Aorta (tissue), 5 donors: ENCODE measurements at regions not wholly inside any gene's neighbourhood (a gene's known extent, or its start where the extent isn't known, plus 50 kb on each side); places are given as distances from the start of the nearest gene placed in this dataset.

ENCODE experiments used
- ATAC-seq: fragments of 200-7000 bp; cut with Tn5 transposase; one replicate; pipeline ENCODE4 v1.9.1; 2022; ENCODE audit warnings: moderate library complexity; ENCODE audit not compliant: low FRiP score
- DNase-seq, 2 donors: peaks; one replicate each; pipeline ENCODE4 v3.0.0-alpha.2; 2020
- H3K27ac ChIP-seq, 2 donors: one replicate each; pipeline ENCODE4 v1.5.1; 2013; ENCODE audit warnings: low read length in 2 of 2, mild to moderate bottlenecking in 2 of 2, moderate library complexity in 2 of 2, control low read depth in 1 of 2, inconsistent platforms in 1 of 2, low read depth in 1 of 2
- H3K27me3 ChIP-seq, 2 donors: one replicate each; pipeline ENCODE4 v1.6.1; 2013; ENCODE audit warnings: control low read depth in 1 of 2, low read length in 1 of 2, mild to moderate bottlenecking in 1 of 2, moderate library complexity in 1 of 2; ENCODE audit not compliant: insufficient read depth in 2 of 2, control insufficient read depth in 1 of 2
- H3K36me3 ChIP-seq, 2 donors: one replicate each; pipeline ENCODE4 v1.6.1; 2013; ENCODE audit warnings: control low read depth in 1 of 2, low read length in 1 of 2, mild to moderate bottlenecking in 1 of 2; ENCODE audit not compliant: insufficient read depth in 2 of 2, control insufficient read depth in 1 of 2
- H3K4me1 ChIP-seq, 2 donors: one replicate each; pipeline ENCODE4 v1.6.1; 2013; ENCODE audit warnings: low read length in 2 of 2, control low read depth in 1 of 2, mild to moderate bottlenecking in 1 of 2, moderate library complexity in 1 of 2; ENCODE audit not compliant: insufficient read depth in 2 of 2, control insufficient read depth in 1 of 2
- H3K4me3 ChIP-seq, 2 donors: one replicate each; pipeline ENCODE4 v1.5.1; 2013; ENCODE audit warnings: low read length in 2 of 2, control low read depth in 1 of 2, mild to moderate bottlenecking in 1 of 2
- H3K9me3 ChIP-seq: one replicate; pipeline ENCODE4 v1.6.1; 2013; ENCODE audit warnings: mild to moderate bottlenecking, low read length; ENCODE audit not compliant: control insufficient read depth
- WGBS, 2 donors: extraction: QIAGEN DNeasy Blood & Tissue Kit; methylation state at CpG; one replicate each; pipeline ENCODE4 v1.1.7; 2013; 5-methylcytosine and 5-hydroxymethylcytosine counted together
- intact Hi-C, 2 donors: fragments of 100-400 bp; cut with DNase I; formaldehyde crosslinking; loops; one replicate each; pipeline versions ENCODE4 v1.14.2 to v1.15.0; 2022
- donor health status: healthy with polysubstance abuse.
- donor health status: Bipolar disorder and iron deficiency.
- donor health status: DM: no; HTN: no; CAD: no.
- donor health status: DM: no; HTN: no; CAD: no.
- donor health status: DM: yes; HTN: yes; CAD: no.

DNA sequence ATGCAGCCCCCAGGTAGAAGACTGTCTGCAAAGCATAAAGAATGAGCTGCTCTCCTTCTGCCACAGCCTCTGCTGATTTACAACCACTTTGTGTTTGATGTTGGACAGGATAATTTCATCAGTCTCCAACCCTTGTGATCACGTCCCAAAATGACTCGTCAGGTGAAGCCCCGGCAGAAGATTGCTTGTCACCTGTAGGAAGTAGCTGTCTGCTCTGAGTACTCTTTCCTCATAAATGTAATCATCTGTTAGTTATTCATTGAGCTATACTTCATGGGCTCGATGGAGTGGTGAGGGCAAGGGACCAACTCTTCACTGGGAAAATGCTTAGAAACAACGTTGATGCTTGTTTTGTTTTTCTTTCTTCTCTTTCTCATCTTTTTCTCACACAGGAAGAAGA, 290.9 kb upstream of the SP8 start:
- Histone ChIP-seq H3K4me3 (no peak overlapping the region), H3K9me3 (no peaks in the 10 kb centered on the region), H3K27ac (no peak overlapping the region), H3K27me3 (no peaks in the 10 kb centered on the region), H3K36me3 (no peaks in the 10 kb centered on the region), H3K4me1 (peaks cover 0 to 2% of the 10 kb centered on the region in 2 donors)
- ATAC-seq, result no peak
- DNase-seq, result no peak
- WGBS, 2 donors, result 57 to 68% methylated on average over 5 of the region's 5 CpGs
- intact Hi-C loops, result no loop called here

DNA sequence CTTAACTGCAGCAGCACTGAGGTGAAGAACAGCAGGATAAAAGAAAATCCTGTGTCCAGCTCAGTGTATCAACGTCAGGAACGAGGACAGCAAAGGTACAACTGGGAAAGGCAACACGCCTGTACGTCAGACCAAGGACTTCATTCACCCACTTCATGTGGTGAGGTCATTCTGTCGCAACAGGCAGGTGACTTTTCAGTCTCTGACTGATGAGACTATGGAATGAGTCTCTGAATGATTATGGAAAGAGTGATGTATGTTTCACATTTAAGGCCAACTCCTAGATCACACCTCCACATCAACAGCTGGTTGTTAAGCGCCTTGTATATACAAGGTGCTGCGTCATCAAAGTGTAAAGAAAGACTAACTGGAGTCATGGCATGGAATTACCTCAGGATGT, 297.6 kb upstream of the SP8 start:
- intact Hi-C loops, result no loop called here
- peaks cover 1% of the 10 kb centered on the region for H3K9me3 ChIP-seq
- 78 to 82% methylated on average over 7 of the region's 7 CpGs for WGBS, 2 donors
- no peak overlapping the region for H3K4me3 ChIP-seq
- no peaks in the 10 kb centered on the region for H3K36me3 ChIP-seq
- H3K27ac ChIP-seq, result no peak overlapping the region
- H3K4me1 ChIP-seq, result no peaks in the 10 kb centered on the region
- no peak for ATAC-seq
- H3K27me3 ChIP-seq, result no peaks in the 10 kb centered on the region
- no peak for DNase-seq

GRCh38 chr7:21086688-21087087, 300.0 kb upstream of the SP8 start:
- no peaks in the 10 kb centered on the region for H3K27me3 ChIP-seq
- DNase-seq (no peak), ATAC-seq (no peak)
- H3K4me3 ChIP-seq, result no peak overlapping the region
- H3K4me1 ChIP-seq, result no peaks in the 10 kb centered on the region
- H3K9me3 ChIP-seq, result peaks cover 1% of the 10 kb centered on the region
- H3K36me3 ChIP-seq, result no peaks in the 10 kb centered on the region
- no peak overlapping the region for H3K27ac ChIP-seq
- intact Hi-C loops, result no loop called here

DNA sequence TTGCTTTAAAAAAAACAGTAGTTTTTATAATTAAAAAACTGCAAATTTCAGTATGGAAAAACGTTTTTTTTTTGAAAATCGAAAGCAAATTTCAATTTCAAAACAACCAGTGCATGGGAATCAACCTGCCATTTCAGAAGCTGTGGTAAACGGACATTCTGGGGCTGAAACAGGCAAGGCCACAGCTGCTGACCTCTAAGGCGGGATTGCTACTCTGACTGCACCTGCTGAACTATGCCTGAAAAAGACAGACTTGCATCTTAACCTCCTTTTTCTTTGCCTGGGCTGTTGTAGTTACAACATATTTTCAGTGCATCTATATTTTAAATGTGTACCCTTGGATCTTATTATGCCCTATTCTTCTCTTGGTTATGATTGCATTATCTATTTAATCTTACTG, 303.0 kb upstream of the SP8 start:
- intact Hi-C loops, result no loop called here
- Histone ChIP-seq H3K9me3 (peaks cover 1% of the 10 kb centered on the region), H3K4me1 (no peaks in the 10 kb centered on the region), H3K27ac (no peak overlapping the region), H3K4me3 (no peak overlapping the region), H3K27me3 (no peaks in the 10 kb centered on the region), H3K36me3 (no peaks in the 10 kb centered on the region)
- ATAC-seq, result no peak
- no peak for DNase-seq
- 57% methylated on average over 4 of the region's 4 CpGs for WGBS, 2 donors

- H3K27ac ChIP-seq, result no peak overlapping the region
- DNase-seq (no peak), ATAC-seq (no peak)
- no peaks in the 10 kb centered on the region for H3K36me3 ChIP-seq
- H3K9me3 ChIP-seq, result no peaks in the 10 kb centered on the region
- intact Hi-C loops, result no loop called here
- no peak overlapping the region for H3K4me3 ChIP-seq
- no peaks in the 10 kb centered on the region for H3K4me1 ChIP-seq
- WGBS, 2 donors, result 84 to 86% methylated on average over 9 of the region's 9 CpGs
- H3K27me3 ChIP-seq, result no peaks in the 10 kb centered on the region
Observed at GRCh38 chr7:21092766-21093702, 306.3 kb upstream of the SP8 start.

- no peak for ATAC-seq
- Histone ChIP-seq H3K4me3 (no peak overlapping the region), H3K9me3 (no peaks in the 10 kb centered on the region), H3K27ac (no peak overlapping the region), H3K4me1 (no peaks in the 10 kb centered on the region), H3K27me3 (no peaks in the 10 kb centered on the region), H3K36me3 (no peaks in the 10 kb centered on the region)
- intact Hi-C loops, result no loop called here
- DNase-seq, result no peak
Observed at GRCh38 chr7:21094589-21094988, 307.9 kb upstream of the SP8 start.

- no peak overlapping the region for H3K4me3 ChIP-seq
- no peaks in the 10 kb centered on the region for H3K27me3 ChIP-seq
- 62 to 80% methylated on average over 1 of the region's 1 CpG for WGBS, 2 donors
- ATAC-seq, result no peak
- intact Hi-C loops, result no loop called here
- H3K27ac ChIP-seq, result no peak overlapping the region
- no peak for DNase-seq
- no peaks in the 10 kb centered on the region for H3K4me1 ChIP-seq
- H3K36me3 ChIP-seq, result no peaks in the 10 kb centered on the region
- H3K9me3 ChIP-seq, result no peaks in the 10 kb centered on the region
Observed at GRCh38 chr7:21099432-21099831, 312.7 kb upstream of the SP8 start.

DNA sequence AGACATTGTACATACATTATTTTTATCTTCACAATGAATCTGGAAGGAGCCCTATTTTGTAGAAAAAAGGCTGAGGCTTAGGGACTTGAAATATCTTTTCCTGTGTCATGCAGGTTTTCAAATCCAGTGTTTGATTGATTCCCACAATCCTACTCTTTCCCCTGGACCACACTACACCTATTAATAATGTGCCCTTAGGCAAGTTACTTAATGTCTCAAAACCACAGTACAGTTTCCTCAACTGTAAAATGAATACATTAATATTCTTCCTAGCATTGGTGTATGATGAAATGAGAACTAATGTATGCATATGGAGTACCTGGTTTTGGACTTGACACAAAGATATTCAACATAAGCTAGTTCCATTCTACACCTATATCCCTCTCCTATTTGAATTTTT, 313.3 kb upstream of the SP8 start:
- intact Hi-C loops, result no loop called here

GRCh38 chr7:21101541-21101940, 314.9 kb upstream of the SP8 start:
- no peak for ATAC-seq
- Histone ChIP-seq H3K4me1 (no peaks in the 10 kb centered on the region), H3K36me3 (no peaks in the 10 kb centered on the region), H3K9me3 (no peaks in the 10 kb centered on the region), H3K27me3 (no peaks in the 10 kb centered on the region), H3K4me3 (no peak overlapping the region), H3K27ac (no peak overlapping the region)
- DNase-seq, result no peak
- WGBS, 2 donors, result 78 to 80% methylated on average over 2 of the region's 2 CpGs
- intact Hi-C loops, result no loop called here

More for the DNA sequence above, 313.3 kb upstream of the SP8 start:
- Histone ChIP-seq H3K9me3 (no peaks in the 10 kb centered on the region), H3K27ac (no peak overlapping the region), H3K4me3 (no peak overlapping the region), H3K4me1 (no peaks in the 10 kb centered on the region), H3K36me3 (no peaks in the 10 kb centered on the region), H3K27me3 (no peaks in the 10 kb centered on the region)
- DNase-seq (no peak), ATAC-seq (no peak)
